Erythroblast (primary cell): ENCODE measurements at regions not wholly inside any gene's neighbourhood (a gene's known extent, or its start where the extent isn't known, plus 50 kb on each side); places are given as distances from the start of the nearest gene placed in this dataset.

Experiments
- GATA1 ChIP-seq: IDR thresholded peaks from 2 replicates; pipeline ENCODE4 v1.6.1; 2011; ENCODE audit warnings: low read depth, mild to moderate bottlenecking, control low read depth, low read length, moderate library complexity
- POLR2A ChIP-seq: IDR thresholded peaks from 2 replicates; pipeline ENCODE4 v1.6.1; 2011; ENCODE audit warnings: mild to moderate bottlenecking, low read length

- TF ChIP-seq POLR2A (no peak), GATA1 (no peak)
Measured at GRCh38 chr6:11313207-11313606, 80.7 kb upstream of the NEDD9 start.
